Stomach (tissue), 8 donors: ENCODE measurements at regions not wholly inside any gene's neighbourhood (a gene's known extent, or its start where the extent isn't known, plus 50 kb on each side); places are given as distances from the start of the nearest gene placed in this dataset.

Source experiments
- DNase-seq, 2 donors: peaks; one replicate each; pipeline versions ENCODE4 v3.0.0 to v3.0.0-alpha.2; 2013 to 2019
- H3K27ac ChIP-seq, 5 donors: fragments of 200-600 bp in 4 of 5; sonication (generic) in 4 of 5; one replicate each; pipeline ENCODE4 v1.5.1; 2013 to 2019; ENCODE audit warnings: mild to moderate bottlenecking in 1 of 5, moderate library complexity in 1 of 5
- H3K27me3 ChIP-seq, 3 donors: fragments of 200-600 bp; sonication (generic); one replicate each; pipeline ENCODE4 v1.5.1; 2017 to 2019; ENCODE audit warnings: mixed run types in 1 of 3
- H3K36me3 ChIP-seq, 4 donors: fragments of 200-600 bp; sonication (generic); 1 replicate in 3 of 4; 2 replicates in 1 of 4; pipeline ENCODE4 v1.5.1; 2016 to 2019
- H3K4me1 ChIP-seq, 4 donors: fragments of 200-600 bp; sonication (generic); one replicate each; pipeline ENCODE4 v1.5.1; 2016 to 2019
- H3K4me3 ChIP-seq, 4 donors: fragments of 200-600 bp; sonication (generic) in 3 of 4; one replicate each; pipeline ENCODE4 v1.5.1; 2016 to 2019; ENCODE audit warnings: mild to moderate bottlenecking in 1 of 4
- H3K9me3 ChIP-seq, 4 donors: fragments of 200-600 bp; sonication (generic); one replicate each; pipeline ENCODE4 v1.5.1; 2016 to 2019
- CTCF ChIP-seq, 7 experiments: fragments of 450-650 bp in 4 of 7; fragments of 200-600 bp in 3 of 7; sonication (generic) in 3 of 7; IDR thresholded peaks; one replicate each; pipeline ENCODE4 v1.5.1; 2016 to 2019; ENCODE audit warnings: antibody characterized with exemption in 7 of 7, control low read depth in 2 of 7, mild to moderate bottlenecking in 1 of 7
- EP300 ChIP-seq: sonication (generic); formaldehyde crosslinking; IDR thresholded peaks from one replicate; pipeline ENCODE4 v1.6.1; 2017; ENCODE audit warnings: antibody characterized with exemption
- POLR2A ChIP-seq, 4 donors: fragments of 450-650 bp; IDR thresholded peaks; one replicate each; pipeline ENCODE4 v1.6.1; 2016; ENCODE audit warnings: antibody characterized with exemption in 4 of 4, control low read depth in 2 of 4, mild to moderate bottlenecking in 1 of 4, moderate library complexity in 1 of 4
- POLR2AphosphoS5 ChIP-seq, 3 donors: sonication (generic); formaldehyde crosslinking; IDR thresholded peaks; one replicate each; pipeline ENCODE4 v1.6.1; 2016; ENCODE audit warnings: antibody characterized with exemption in 3 of 3
- WGBS, 5 donors: extraction: QIAGEN DNeasy Blood & Tissue Kit in 3 of 5; methylation state at CpG; one replicate each; pipeline versions ENCODE4 v1.1.5 to v1.1.7; 2013 to 2018; 5-methylcytosine and 5-hydroxymethylcytosine counted together
- intact Hi-C: fragments of 100-400 bp; cut with DNase I; formaldehyde crosslinking; loops from one replicate; pipeline ENCODE4 v1.15.1; 2023; ENCODE audit warnings: low total_unique reads
- donor health status: healthy with polysubstance abuse.
- donor health status: Bipolar disorder and iron deficiency.
- donor health status: healthy.

- intact Hi-C loops = no loop called here
- no peaks in the 10 kb centered on the region for H3K27me3 ChIP-seq
- H3K27ac ChIP-seq = no peak overlapping the region
- no peaks in the 10 kb centered on the region for H3K4me1 ChIP-seq
- no peaks in the 10 kb centered on the region for H3K36me3 ChIP-seq
- peaks cover 0 to 10% (median 0%) of the 10 kb centered on the region in 4 donors for H3K9me3 ChIP-seq
- no peak for TF ChIP-seq POLR2AphosphoS5 (IDR thresholded peaks at IDR 0.05)
- 83 to 93% (median 90%) methylated on average over 7 to 9 of the region's 9 CpGs for WGBS, 5 donors
- no peak overlapping the region for H3K4me3 ChIP-seq
- DNase-seq = no peak
Observed at GRCh38 chr7:57198801-57199200, 66.6 kb upstream of the ZNF479 start.

- H3K9me3 ChIP-seq = peaks cover 0 to 10% (median 0%) of the 10 kb centered on the region in 4 donors
- no peak overlapping the region for H3K4me3 ChIP-seq
- WGBS, 5 donors = 83 to 92% (median 88%) methylated on average over 7 of the region's 7 CpGs
- DNase-seq = no peak
- intact Hi-C loops = no loop called here
- H3K27ac ChIP-seq = no peak overlapping the region
- no peaks in the 10 kb centered on the region for H3K36me3 ChIP-seq
- TF ChIP-seq EP300 (no peak), CTCF (IDR thresholded peaks at IDR 0.05) (no peak), POLR2A (IDR thresholded peaks at IDR 0.05) (no peak), POLR2AphosphoS5 (IDR thresholded peaks at IDR 0.05) (no peak)
- no peaks in the 10 kb centered on the region for H3K4me1 ChIP-seq
- no peaks in the 10 kb centered on the region for H3K27me3 ChIP-seq
Observed at GRCh38 chr7:57199252-57199651, 67.0 kb upstream of the ZNF479 start.

GRCh38 chr7:57201021-57201894, 69.0 kb upstream of the ZNF479 start:
- WGBS, 5 donors = 87 to 92% (median 88%) methylated on average over 14 of the region's 14 CpGs
- peaks cover 0 to 10% (median 0%) of the 10 kb centered on the region in 4 donors for H3K9me3 ChIP-seq
- intact Hi-C loops = no loop called here
- H3K27me3 ChIP-seq = no peaks in the 10 kb centered on the region
- H3K36me3 ChIP-seq = no peaks in the 10 kb centered on the region
- H3K4me1 ChIP-seq = no peaks in the 10 kb centered on the region
- H3K27ac ChIP-seq = no peak overlapping the region
- peak in 1 of 2 donors; percentile 4 for DNase-seq
- TF ChIP-seq CTCF (IDR thresholded peaks at IDR 0.05) (no peak), EP300 (no peak), POLR2A (IDR thresholded peaks at IDR 0.05) (no peak), POLR2AphosphoS5 (IDR thresholded peaks at IDR 0.05) (no peak)
- H3K4me3 ChIP-seq = no peak overlapping the region

GRCh38 chr7:57201895-57202210, 69.6 kb upstream of the ZNF479 start:
- DNase-seq = peak in 1 of 2 donors; percentile 13
- no peaks in the 10 kb centered on the region for H3K4me1 ChIP-seq
- no peaks in the 10 kb centered on the region for H3K36me3 ChIP-seq
- intact Hi-C loops = no loop called here
- WGBS, 5 donors = 80 to 92% (median 91%) methylated on average over 7 of the region's 7 CpGs
- no peaks in the 10 kb centered on the region for H3K27me3 ChIP-seq
- TF ChIP-seq CTCF (IDR thresholded peaks at IDR 0.05) (no peak), EP300 (no peak), POLR2AphosphoS5 (IDR thresholded peaks at IDR 0.05) (no peak)
- no peak overlapping the region for H3K27ac ChIP-seq
- H3K4me3 ChIP-seq = no peak overlapping the region
- peaks cover 0 to 10% (median 0%) of the 10 kb centered on the region in 4 donors for H3K9me3 ChIP-seq

- TF ChIP-seq POLR2A (IDR thresholded peaks at IDR 0.05) = no peak
- TF ChIP-seq CTCF (IDR thresholded peaks at IDR 0.05) = no peak
- no peak for TF ChIP-seq POLR2AphosphoS5 (IDR thresholded peaks at IDR 0.05)
- no peak for TF ChIP-seq EP300
- no peak for DNase-seq
- H3K27me3 ChIP-seq = no peaks in the 10 kb centered on the region
- peaks cover 2 to 11% (median 3%) of the 10 kb centered on the region in 4 donors for H3K9me3 ChIP-seq
- no peaks in the 10 kb centered on the region for H3K36me3 ChIP-seq
- 78 to 85% (median 80%) methylated on average over 9 of the region's 9 CpGs for WGBS, 5 donors
- no peak overlapping the region for H3K27ac ChIP-seq
- no peaks in the 10 kb centered on the region for H3K4me1 ChIP-seq
- no peak overlapping the region for H3K4me3 ChIP-seq
- intact Hi-C loops = no loop called here
Observed at GRCh38 chr7:57202274-57202673, 70.0 kb upstream of the ZNF479 start.
